PC-3 (cell line): ENCODE measurements at regions not wholly inside any gene's neighbourhood (a gene's known extent, or its start where the extent isn't known, plus 50 kb on each side); places are given as distances from the start of the nearest gene placed in this dataset.

ENCODE experiments used
- ATAC-seq: fragments of 200-7000 bp; cut with Tn5 transposase; 2 replicates; pipeline ENCODE4 v1.9.1; 2020; ENCODE audit warnings: mild to moderate bottlenecking, moderate library complexity
- BruUV-seq: library from RNA; stranded (reverse); fragments of 400-500 nt; replicated peaks from 2 replicates; lab custom pipeline; 2021; lab: Mats Ljungman, UMichigan
- CTCF ChIA-PET: fragments of 300-600 bp; sonication (Branson Sonifier 250); formaldehyde crosslinking; loops from one replicate; lab custom pipeline; 2022; ENCODE audit warnings: antibody characterized with exemption; lab: Charles Lee
- POLR2A ChIA-PET: fragments of 300-600 bp; sonication (Branson Sonifier 250); formaldehyde crosslinking; loops from one replicate; lab custom pipeline; 2022; ENCODE audit warnings: antibody characterized with exemption; ENCODE audit not compliant: unreplicated experiment; lab: Charles Lee
- DNase-seq: peaks from one replicate; pipeline ENCODE4 v3.0.0-alpha.2; 2015
- H2AFZ ChIP-seq: fragments of 300-600 bp; sonication (generic); 2 replicates; pipeline ENCODE4 v1.6.0; 2016; ENCODE audit warnings: antibody characterized with exemption, low read length
- H3F3A ChIP-seq: fragments of 300-600 bp; sonication (generic); one replicate; pipeline ENCODE4 v1.6.0; 2017; ENCODE audit warnings: antibody characterized with exemption, low read length, control low read depth, mild to moderate bottlenecking; ENCODE audit not compliant: unreplicated experiment
- H3K27ac ChIP-seq: fragments of 300-600 bp; sonication (generic); 2 replicates; pipeline ENCODE4 v1.5.1; 2016; ENCODE audit warnings: mild to moderate bottlenecking, low read length
- H3K27me3 ChIP-seq: fragments of 300-600 bp; sonication (generic); 2 replicates; pipeline ENCODE4 v1.6.1; 2016; ENCODE audit warnings: low read length, mixed read lengths
- H3K36me3 ChIP-seq: fragments of 300-600 bp; sonication (generic); 2 replicates; pipeline ENCODE4 v1.6.1; 2016; ENCODE audit warnings: low read depth, mixed run types, low read length, mixed read lengths
- H3K4me1 ChIP-seq: fragments of 300-600 bp; sonication (generic); 2 replicates; pipeline ENCODE4 v1.5.1; 2016; ENCODE audit warnings: low read length; ENCODE audit not compliant: insufficient read depth
- H3K4me2 ChIP-seq: fragments of 300-600 bp; sonication (generic); 2 replicates; pipeline ENCODE4 v1.6.0; 2016; ENCODE audit warnings: low read length
- H3K4me3 ChIP-seq: fragments of 300-600 bp; sonication (generic); 2 replicates; pipeline ENCODE4 v1.5.1; 2016; ENCODE audit warnings: mild to moderate bottlenecking, low read length, mixed read lengths
- H3K79me2 ChIP-seq: fragments of 300-600 bp; sonication (generic); 2 replicates; pipeline ENCODE4 v1.6.1; 2017; ENCODE audit warnings: low read length, mixed read lengths
- H3K9ac ChIP-seq: fragments of 300-600 bp; sonication (generic); 2 replicates; pipeline ENCODE4 v1.6.0; 2016; ENCODE audit warnings: mild to moderate bottlenecking, low read length
- H3K9me2 ChIP-seq: fragments of 300-600 bp; sonication (generic); replicated peaks from 2 replicates; pipeline ENCODE4 v1.6.1; 2016; ENCODE audit warnings: mixed run types, low read length, mixed read lengths
- H3K9me3 ChIP-seq: fragments of 300-600 bp; sonication (generic); 2 replicates; pipeline ENCODE4 v1.6.1; 2016; ENCODE audit warnings: low read length, mixed read lengths
- H4K20me1 ChIP-seq: fragments of 300-600 bp; sonication (generic); 2 replicates; pipeline ENCODE4 v1.6.1; 2016; ENCODE audit warnings: low read length, mixed read lengths
- EZH2 ChIP-seq: fragments of 300-600 bp; sonication (generic); IDR thresholded peaks from one replicate; pipeline ENCODE4 v1.6.1; 2017; ENCODE audit warnings: antibody characterized with exemption, mild to moderate bottlenecking, low read length; ENCODE audit not compliant: unreplicated experiment
- EZH2phosphoT487 ChIP-seq: fragments of 300-600 bp; sonication (generic); IDR thresholded peaks from 2 replicates; pipeline ENCODE4 v1.6.1; 2018; ENCODE audit warnings: mild to moderate bottlenecking, antibody characterized with exemption, low read length, borderline replicate concordance
- intact Hi-C: fragments of 100-400 bp; cut with micrococcal nuclease; formaldehyde crosslinking; loops from 2 replicates; pipeline ENCODE4 v1.9.0; 2023
- TF ChIP-seq, protein P1 (sequence below): fragments of 300-600 bp; sonication (generic); conservative IDR thresholded peaks from 2 replicates; pipeline ENCODE4 v1.5.1; 2017; ENCODE audit warnings: antibody characterized with exemption, low read depth, mild to moderate bottlenecking, low read length

DNA sequence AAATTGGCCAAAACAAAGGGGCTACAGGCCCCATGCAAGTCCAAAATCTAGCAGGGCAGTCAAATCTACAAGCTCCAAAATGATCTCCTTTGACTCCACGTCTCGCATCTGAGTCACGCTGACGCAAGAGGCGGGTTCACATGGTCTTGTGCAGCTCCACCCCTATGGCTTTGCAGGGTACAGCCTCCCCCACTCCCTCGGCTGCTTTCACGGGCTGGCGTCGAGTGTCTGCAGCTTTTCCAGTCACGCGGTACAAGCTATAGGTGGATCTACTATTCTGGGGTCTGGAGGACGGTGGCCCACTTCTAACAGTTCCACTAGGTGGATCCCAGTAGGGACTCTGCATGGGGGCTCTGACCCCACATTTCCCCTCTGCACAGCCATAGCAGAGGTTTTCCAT is 99.2 kb upstream of the KCNIP4 start:
- ATAC-seq = no peak

DNA sequence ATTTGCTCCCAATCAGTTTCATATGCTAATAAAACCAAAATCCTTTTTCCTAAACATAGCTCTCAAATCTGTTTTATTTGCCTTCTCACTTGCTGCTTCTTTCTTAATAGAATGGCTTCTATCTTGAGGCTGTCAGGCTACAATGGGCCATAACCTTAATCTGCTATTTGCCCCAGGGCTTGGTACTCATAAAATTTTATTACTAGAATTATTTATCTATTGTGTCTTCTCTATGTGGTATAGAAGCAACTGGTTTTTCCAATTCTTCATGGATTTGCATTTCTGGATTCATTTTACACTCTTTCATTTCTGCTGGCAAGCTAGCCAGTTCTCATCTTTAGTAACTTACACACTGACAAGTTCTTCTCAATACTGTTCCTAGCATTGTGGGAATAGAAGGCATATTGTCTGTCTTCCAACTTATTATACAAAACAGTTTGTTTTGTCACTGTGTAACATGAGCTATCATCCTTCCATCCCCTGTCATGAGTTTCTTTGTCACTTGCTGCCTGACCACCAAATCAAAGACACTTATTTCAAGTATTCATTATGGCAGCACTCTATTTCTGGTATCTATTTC is 96.6 kb upstream of the KCNIP4 start:
- no TSS peak for BruUV-seq
- intact Hi-C loops = no loop called here
- no peak for ATAC-seq
- Histone ChIP-seq H3K79me2 (no peaks in the 10 kb centered on the region), H2AFZ (no peak overlapping the region), H3K4me3 (no peak overlapping the region), H3K9me3 (no peaks in the 10 kb centered on the region), H3K36me3 (no peaks in the 10 kb centered on the region), H3K9me2 (no peaks in the 10 kb centered on the region), H3K27me3 (no peaks in the 10 kb centered on the region), H3K27ac (no peak overlapping the region), H3K4me2 (no peak overlapping the region), H3K4me1 (peaks cover 3% of the 10 kb centered on the region; the same call in 1 of the 2 replicates), H3K9ac (no peak overlapping the region), H4K20me1 (no peaks in the 10 kb centered on the region), H3F3A (no peaks in the 10 kb centered on the region)
- TF ChIP-seq, protein P1, sequence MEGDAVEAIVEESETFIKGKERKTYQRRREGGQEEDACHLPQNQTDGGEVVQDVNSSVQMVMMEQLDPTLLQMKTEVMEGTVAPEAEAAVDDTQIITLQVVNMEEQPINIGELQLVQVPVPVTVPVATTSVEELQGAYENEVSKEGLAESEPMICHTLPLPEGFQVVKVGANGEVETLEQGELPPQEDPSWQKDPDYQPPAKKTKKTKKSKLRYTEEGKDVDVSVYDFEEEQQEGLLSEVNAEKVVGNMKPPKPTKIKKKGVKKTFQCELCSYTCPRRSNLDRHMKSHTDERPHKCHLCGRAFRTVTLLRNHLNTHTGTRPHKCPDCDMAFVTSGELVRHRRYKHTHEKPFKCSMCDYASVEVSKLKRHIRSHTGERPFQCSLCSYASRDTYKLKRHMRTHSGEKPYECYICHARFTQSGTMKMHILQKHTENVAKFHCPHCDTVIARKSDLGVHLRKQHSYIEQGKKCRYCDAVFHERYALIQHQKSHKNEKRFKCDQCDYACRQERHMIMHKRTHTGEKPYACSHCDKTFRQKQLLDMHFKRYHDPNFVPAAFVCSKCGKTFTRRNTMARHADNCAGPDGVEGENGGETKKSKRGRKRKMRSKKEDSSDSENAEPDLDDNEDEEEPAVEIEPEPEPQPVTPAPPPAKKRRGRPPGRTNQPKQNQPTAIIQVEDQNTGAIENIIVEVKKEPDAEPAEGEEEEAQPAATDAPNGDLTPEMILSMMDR = no peak
- no peak for TF ChIP-seq EZH2phosphoT487
- TF ChIP-seq EZH2 = no peak
- no peak for DNase-seq
- ChIA-PET CTCF (no interaction called here), POLR2A (no interaction called here)

More for the DNA sequence above, 99.2 kb upstream of the KCNIP4 start:
- Histone ChIP-seq H3K4me3 (no peak overlapping the region), H3K27ac (no peak overlapping the region), H2AFZ (no peak overlapping the region), H3K36me3 (no peaks in the 10 kb centered on the region), H3K9ac (no peak overlapping the region), H3F3A (no peaks in the 10 kb centered on the region), H3K4me2 (no peak overlapping the region), H4K20me1 (no peaks in the 10 kb centered on the region), H3K27me3 (no peaks in the 10 kb centered on the region), H3K9me2 (no peaks in the 10 kb centered on the region), H3K9me3 (no peaks in the 10 kb centered on the region), H3K4me1 (peaks cover 3% of the 10 kb centered on the region; the same call in 1 of the 2 replicates), H3K79me2 (no peaks in the 10 kb centered on the region)
- POLR2A ChIA-PET = no interaction called here
- intact Hi-C loops = no loop called here
- BruUV-seq = no TSS peak
- TF ChIP-seq, protein P1 = no peak
- TF ChIP-seq EZH2phosphoT487 (no peak), EZH2 (no peak)
- no peak for DNase-seq
- CTCF ChIA-PET = no interaction called here

DNA sequence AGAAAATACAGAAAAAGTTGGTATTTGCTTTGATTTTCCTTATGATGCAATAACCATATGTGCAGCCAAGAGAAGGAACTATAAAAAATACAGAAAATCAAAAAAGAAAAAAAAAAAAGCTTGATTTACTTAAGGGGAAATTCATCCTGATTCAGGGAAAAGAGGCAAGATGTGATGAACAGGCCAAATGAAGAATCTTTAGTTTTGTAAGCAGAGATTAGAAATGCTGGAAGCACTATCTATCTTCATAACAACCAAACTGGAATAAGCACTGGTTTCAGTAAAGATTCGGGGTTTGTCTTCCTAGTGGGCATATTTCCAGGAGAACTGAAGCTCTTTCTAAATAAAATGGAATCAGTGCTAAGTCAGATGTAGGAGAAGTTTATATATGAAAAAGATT is 82.9 kb upstream of the KCNIP4 start:
- H3K79me2 ChIP-seq = no peaks in the 10 kb centered on the region
- no peak overlapping the region for H3K9ac ChIP-seq
- no peak overlapping the region for H2AFZ ChIP-seq
- ATAC-seq (no peak), DNase-seq (no peak)
- intact Hi-C loops = loop anchor here (5.0 kb wide), 1 partner anchor 129 kb away; no protein-coding TSS in a partner anchor
- no peaks in the 10 kb centered on the region for H3K27me3 ChIP-seq
- no peak overlapping the region for H3K4me2 ChIP-seq
- H3K27ac ChIP-seq = no peak overlapping the region
- no peaks in the 10 kb centered on the region for H4K20me1 ChIP-seq
- no peak overlapping the region for H3K4me3 ChIP-seq
- H3K9me2 ChIP-seq = no peaks in the 10 kb centered on the region
- POLR2A ChIA-PET = no interaction called here
- no peaks in the 10 kb centered on the region for H3K36me3 ChIP-seq
- CTCF ChIA-PET = no interaction called here
- no TSS peak for BruUV-seq
- peaks cover 13% of the 10 kb centered on the region for H3K4me1 ChIP-seq
- H3K9me3 ChIP-seq = no peaks in the 10 kb centered on the region
- no peak for TF ChIP-seq EZH2
- TF ChIP-seq EZH2phosphoT487 = no peak
- TF ChIP-seq, protein P1 = no peak
- no peaks in the 10 kb centered on the region for H3F3A ChIP-seq
